ENCODE measurements at regions not wholly inside any gene's neighbourhood (a gene's known extent, or its start where the extent isn't known, plus 50 kb on each side); places are given as distances from the start of the nearest gene placed in this dataset.

DNA sequence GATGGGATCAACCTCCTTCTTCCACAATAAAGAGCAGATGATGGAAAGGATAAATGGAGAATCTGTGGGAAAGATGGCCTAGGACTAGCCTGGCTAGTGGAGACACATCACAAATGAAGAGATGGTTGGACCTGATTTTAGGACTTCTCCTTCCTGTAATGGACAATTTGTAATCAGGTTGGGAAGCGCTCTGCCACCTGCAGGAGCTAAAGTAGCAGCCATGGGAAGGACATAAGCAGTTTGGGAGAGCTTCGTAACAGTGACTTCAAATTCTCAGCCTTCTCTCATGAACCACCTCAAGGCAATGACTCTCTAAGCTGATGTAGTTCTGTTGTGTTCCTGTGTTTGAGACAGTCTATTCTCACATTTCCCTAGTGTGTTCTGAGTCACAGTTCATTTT lies 137.9 kb upstream of the BMP2 start:
- Mint-ChIP-seq H3K4me3 (no peak overlapping the region), H3K27me3 (ENCODE audit: low read depth) (no peaks in the 10 kb centered on the region)
- TF ChIP-seq, protein P1, sequence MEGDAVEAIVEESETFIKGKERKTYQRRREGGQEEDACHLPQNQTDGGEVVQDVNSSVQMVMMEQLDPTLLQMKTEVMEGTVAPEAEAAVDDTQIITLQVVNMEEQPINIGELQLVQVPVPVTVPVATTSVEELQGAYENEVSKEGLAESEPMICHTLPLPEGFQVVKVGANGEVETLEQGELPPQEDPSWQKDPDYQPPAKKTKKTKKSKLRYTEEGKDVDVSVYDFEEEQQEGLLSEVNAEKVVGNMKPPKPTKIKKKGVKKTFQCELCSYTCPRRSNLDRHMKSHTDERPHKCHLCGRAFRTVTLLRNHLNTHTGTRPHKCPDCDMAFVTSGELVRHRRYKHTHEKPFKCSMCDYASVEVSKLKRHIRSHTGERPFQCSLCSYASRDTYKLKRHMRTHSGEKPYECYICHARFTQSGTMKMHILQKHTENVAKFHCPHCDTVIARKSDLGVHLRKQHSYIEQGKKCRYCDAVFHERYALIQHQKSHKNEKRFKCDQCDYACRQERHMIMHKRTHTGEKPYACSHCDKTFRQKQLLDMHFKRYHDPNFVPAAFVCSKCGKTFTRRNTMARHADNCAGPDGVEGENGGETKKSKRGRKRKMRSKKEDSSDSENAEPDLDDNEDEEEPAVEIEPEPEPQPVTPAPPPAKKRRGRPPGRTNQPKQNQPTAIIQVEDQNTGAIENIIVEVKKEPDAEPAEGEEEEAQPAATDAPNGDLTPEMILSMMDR (conservative IDR thresholded peaks at IDR 0.05), result no peak

DNA sequence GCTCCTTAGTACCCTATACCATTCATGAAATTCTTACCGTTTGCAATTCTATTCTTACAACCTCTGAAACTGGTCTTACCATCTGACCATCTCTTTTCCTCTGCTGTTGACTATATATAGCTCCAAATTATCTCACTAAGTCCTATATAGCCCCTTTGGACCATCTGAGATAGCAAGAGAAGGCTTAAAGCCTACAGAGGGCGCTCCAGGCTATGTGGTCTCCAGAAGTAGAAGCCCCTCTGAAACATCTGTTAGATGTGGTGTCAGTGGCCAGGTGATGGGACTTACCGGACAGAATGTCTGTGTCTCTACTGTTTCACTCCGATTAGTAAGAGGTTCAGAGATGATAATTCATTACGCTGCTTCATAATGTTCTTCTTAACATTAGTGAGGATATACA lies 140.7 kb upstream of the BMP2 start:
- no peak for DNase-seq (ENCODE audit: low read depth, low spot score)
- H3K9me3 Mint-ChIP-seq, result peaks cover 2% of the 10 kb centered on the region
- no peak overlapping the region for H3K27ac Mint-ChIP-seq (ENCODE audit: unreplicated experiment)
- TF ChIP-seq, protein P1 (conservative IDR thresholded peaks at IDR 0.05), result no peak
- H3K4me3 Mint-ChIP-seq, result no peak overlapping the region
- no peaks in the 10 kb centered on the region for H3K27me3 Mint-ChIP-seq (ENCODE audit: low read depth)
- no peaks in the 10 kb centered on the region for H3K36me3 Mint-ChIP-seq (ENCODE audit: low read depth)
- H3K4me1 Mint-ChIP-seq, result peaks cover 6% of the 10 kb centered on the region

More for the DNA sequence above, 137.9 kb upstream of the BMP2 start:
- H3K9me3 Mint-ChIP-seq, result peaks cover 3% of the 10 kb centered on the region
- H3K4me1 Mint-ChIP-seq, result no peaks in the 10 kb centered on the region
- no peak overlapping the region for H3K27ac Mint-ChIP-seq (ENCODE audit: unreplicated experiment)
- no peak for DNase-seq (ENCODE audit: low read depth, low spot score)
- H3K36me3 Mint-ChIP-seq (ENCODE audit: low read depth), result no peaks in the 10 kb centered on the region

DNA sequence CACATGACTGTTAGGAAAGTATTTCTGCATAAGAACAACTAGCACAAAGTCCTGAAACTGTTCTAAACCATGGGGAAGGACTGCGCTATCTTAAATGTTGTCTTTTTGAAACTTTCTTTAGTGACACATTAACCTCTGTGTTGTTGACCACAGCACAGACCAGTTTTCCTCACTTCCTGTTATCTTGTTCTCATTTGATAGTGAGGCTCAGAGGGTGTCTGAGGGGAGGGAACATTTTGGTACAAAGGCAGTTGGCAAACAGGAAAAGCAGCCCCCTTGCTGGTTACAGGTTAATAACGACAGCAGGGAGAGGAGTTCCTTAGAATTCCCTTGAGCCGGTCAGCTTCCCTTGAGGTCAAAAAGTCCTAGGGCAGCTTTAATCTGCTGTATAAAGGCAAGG lies 143.5 kb upstream of the BMP2 start:
- H3K27me3 Mint-ChIP-seq (ENCODE audit: low read depth), result no peaks in the 10 kb centered on the region
- peaks cover 3% of the 10 kb centered on the region for H3K9me3 Mint-ChIP-seq
- peaks cover 6% of the 10 kb centered on the region for H3K4me1 Mint-ChIP-seq
- H3K4me3 Mint-ChIP-seq, result no peak overlapping the region
- DNase-seq (ENCODE audit: low read depth, low spot score), result no peak
- no peaks in the 10 kb centered on the region for H3K36me3 Mint-ChIP-seq (ENCODE audit: low read depth)
- TF ChIP-seq, protein P1 (conservative IDR thresholded peaks at IDR 0.05), result no peak
- no peak overlapping the region for H3K27ac Mint-ChIP-seq (ENCODE audit: unreplicated experiment)

DNA sequence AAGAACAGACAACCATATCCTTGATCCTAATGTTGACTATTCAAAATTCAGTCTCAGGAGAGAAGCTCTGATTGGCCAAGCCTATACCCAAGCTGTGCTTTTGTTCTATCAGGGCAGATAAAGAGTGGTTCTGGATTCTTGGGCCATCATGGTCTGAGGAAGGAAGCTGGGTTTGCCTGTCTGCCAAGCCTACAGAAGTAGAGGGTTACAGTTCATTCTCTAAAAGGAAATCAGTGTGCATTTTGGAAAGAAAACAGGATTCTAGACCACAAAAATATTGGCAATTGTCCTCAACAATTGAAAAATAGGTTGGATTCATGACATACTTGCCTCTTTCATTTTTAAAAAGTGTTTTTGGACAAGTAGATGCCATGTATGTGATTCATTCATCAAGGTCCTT lies 145.4 kb upstream of the BMP2 start:
- DNase-seq (ENCODE audit: low read depth, low spot score), result no peak
- H3K36me3 Mint-ChIP-seq (ENCODE audit: low read depth), result no peaks in the 10 kb centered on the region
- H3K27me3 Mint-ChIP-seq (ENCODE audit: low read depth), result no peaks in the 10 kb centered on the region
- peaks cover 6% of the 10 kb centered on the region for H3K4me1 Mint-ChIP-seq
- no peak overlapping the region for H3K27ac Mint-ChIP-seq (ENCODE audit: unreplicated experiment)
- peaks cover 3% of the 10 kb centered on the region for H3K9me3 Mint-ChIP-seq
- TF ChIP-seq, protein P1 (conservative IDR thresholded peaks at IDR 0.05), result no peak
- no peak overlapping the region for H3K4me3 Mint-ChIP-seq

GRCh38 chr20:6618051-6618450 lies 149.4 kb upstream of the BMP2 start:
- Mint-ChIP-seq H3K27ac (ENCODE audit: unreplicated experiment) (no peak overlapping the region), H3K4me3 (no peak overlapping the region), H3K4me1 (no peaks in the 10 kb centered on the region), H3K36me3 (ENCODE audit: low read depth) (no peaks in the 10 kb centered on the region), H3K9me3 (peaks cover 3% of the 10 kb centered on the region), H3K27me3 (ENCODE audit: low read depth) (no peaks in the 10 kb centered on the region)
- TF ChIP-seq, protein P1 (conservative IDR thresholded peaks at IDR 0.05), result no peak
- DNase-seq (ENCODE audit: low read depth, low spot score), result no peak

DNA sequence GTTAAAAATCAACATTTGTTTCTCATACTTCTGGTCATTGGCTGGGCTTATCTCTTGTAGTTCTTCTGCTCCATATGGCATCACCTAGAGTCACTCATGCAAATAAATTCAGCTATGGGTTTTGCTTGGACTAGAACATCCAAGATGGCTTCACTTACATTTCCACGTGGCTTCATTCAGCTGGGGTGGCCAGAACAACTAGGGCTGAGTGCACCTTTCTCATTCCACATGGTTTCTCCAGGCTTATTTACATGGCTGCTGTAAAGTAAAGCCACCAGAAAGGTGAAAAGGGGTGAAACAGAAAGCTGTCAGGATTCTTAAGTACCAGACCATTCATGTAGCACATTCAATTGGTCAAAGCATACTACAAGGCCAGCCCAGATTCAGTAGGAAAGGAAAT lies 151.1 kb upstream of the BMP2 start:
- no peak for DNase-seq (ENCODE audit: low read depth, low spot score)
- Mint-ChIP-seq H3K9me3 (peaks cover 7% of the 10 kb centered on the region), H3K4me1 (no peaks in the 10 kb centered on the region), H3K27me3 (ENCODE audit: low read depth) (peaks cover 3% of the 10 kb centered on the region), H3K27ac (ENCODE audit: unreplicated experiment) (no peak overlapping the region), H3K4me3 (no peak overlapping the region), H3K36me3 (ENCODE audit: low read depth) (no peaks in the 10 kb centered on the region)
- TF ChIP-seq, protein P1 (conservative IDR thresholded peaks at IDR 0.05), result no peak
